ENCODE measurements at regions not wholly inside any gene's neighbourhood (a gene's known extent, or its start where the extent isn't known, plus 50 kb on each side); places are given as distances from the start of the nearest gene placed in this dataset.

DNA sequence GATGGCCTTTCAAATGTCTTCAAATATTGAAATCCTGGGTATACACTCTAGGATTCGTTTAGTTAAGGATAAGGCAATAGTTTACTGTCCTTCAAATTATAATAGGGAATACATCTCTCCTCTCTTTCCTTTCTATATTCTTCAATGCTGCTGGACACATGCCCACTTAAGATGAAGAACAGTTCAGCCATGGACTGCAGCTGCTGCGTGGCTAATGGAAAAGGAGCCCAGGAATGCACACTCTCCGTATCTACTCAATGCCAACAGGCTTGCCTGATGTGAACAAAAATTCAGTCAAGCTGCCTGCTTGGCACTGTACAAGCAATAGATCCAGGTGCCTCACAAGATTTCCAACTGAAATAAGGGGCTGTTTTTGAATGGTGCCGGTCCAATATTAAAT lies 321.2 kb upstream of the LYPLAL1 start (continued):
- TF ChIP-seq, protein P1, sequence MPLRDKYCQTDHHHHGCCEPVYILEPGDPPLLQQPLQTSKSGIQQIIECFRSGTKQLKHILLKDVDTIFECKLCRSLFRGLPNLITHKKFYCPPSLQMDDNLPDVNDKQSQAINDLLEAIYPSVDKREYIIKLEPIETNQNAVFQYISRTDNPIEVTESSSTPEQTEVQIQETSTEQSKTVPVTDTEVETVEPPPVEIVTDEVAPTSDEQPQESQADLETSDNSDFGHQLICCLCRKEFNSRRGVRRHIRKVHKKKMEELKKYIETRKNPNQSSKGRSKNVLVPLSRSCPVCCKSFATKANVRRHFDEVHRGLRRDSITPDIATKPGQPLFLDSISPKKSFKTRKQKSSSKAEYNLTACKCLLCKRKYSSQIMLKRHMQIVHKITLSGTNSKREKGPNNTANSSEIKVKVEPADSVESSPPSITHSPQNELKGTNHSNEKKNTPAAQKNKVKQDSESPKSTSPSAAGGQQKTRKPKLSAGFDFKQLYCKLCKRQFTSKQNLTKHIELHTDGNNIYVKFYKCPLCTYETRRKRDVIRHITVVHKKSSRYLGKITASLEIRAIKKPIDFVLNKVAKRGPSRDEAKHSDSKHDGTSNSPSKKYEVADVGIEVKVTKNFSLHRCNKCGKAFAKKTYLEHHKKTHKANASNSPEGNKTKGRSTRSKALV (CRISPR knock-in tag; IDR thresholded peaks at IDR 0.05) = no peak
- TF ChIP-seq ZNF121 (CRISPR knock-in tag; IDR thresholded peaks at IDR 0.05) (no peak), ZNF326 (CRISPR knock-in tag; IDR thresholded peaks at IDR 0.05; ENCODE audit: borderline replicate concordance) (no peak), TAF15 (IDR thresholded peaks at IDR 0.05; ENCODE audit: low read depth, low read length, poor library complexity, severe bottlenecking) (no peak)

DNA sequence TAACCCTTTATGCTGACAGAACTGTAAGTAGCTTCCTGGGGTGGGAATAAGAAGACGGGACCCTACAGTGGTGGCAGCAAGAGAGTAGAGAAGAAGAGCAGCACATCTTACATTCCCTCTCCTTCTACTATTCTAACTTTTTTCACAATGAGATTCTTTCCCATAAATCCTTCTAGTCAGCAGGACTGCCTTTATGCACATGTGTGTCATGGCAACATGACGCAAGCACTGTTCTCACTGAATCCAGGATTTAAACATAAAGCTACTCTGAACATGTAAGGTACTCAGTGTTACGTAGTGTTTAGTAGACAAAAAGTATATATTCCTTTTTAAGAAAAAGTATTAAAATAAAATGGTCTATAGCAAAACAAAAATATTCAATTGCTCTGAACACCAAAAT lies 309.7 kb upstream of the LYPLAL1 start:
- no peak for DNase-seq (ENCODE audit: low spot score)
- CTCF ChIA-PET (ENCODE audit: low intra/inter-chr PET ratio, low total read pairs) = no interaction called here
- H3K27me3 ChIP-seq (ENCODE audit: control insufficient read depth in 1 of 2, insufficient read depth in 2 of 2, low read length in 2 of 2) = no peaks in the 10 kb centered on the region
- no peak overlapping the region for H3K27ac ChIP-seq (ENCODE audit: extremely low read length, insufficient read depth, low read length)
- H3K4me2 ChIP-seq (ENCODE audit: low read depth, low read length) = no peak overlapping the region
- no peaks in the 10 kb centered on the region for H3K79me2 ChIP-seq (ENCODE audit: insufficient read depth, low read length)
- no peak overlapping the region for H3K9ac ChIP-seq (ENCODE audit: insufficient read depth, low read depth, low read length)
- POLR2A ChIA-PET = no interaction called here
- ATAC-seq = no peak
- H3K4me3 ChIP-seq (replicated peaks in 1 of 3; ENCODE audit: insufficient read depth in 1 of 3, low read depth in 2 of 3, low read length in 3 of 3) = no peak overlapping the region
- intact Hi-C loops (cut with micrococcal nuclease; ENCODE audit: unreplicated experiment) = no loop called here
- no peaks in the 10 kb centered on the region for H4K20me1 ChIP-seq (ENCODE audit: insufficient read depth, low read length)
- BruUV-seq (replicated peaks) = no TSS peak
- no peaks in the 10 kb centered on the region for H3K9me3 ChIP-seq (ENCODE audit: low read length)
- no peak overlapping the region for H2AFZ ChIP-seq (ENCODE audit: low read length)
- in situ Hi-C loops (cut with HindIII; ENCODE audit: extremely low pct_ligation_motif_present, low pct_unique_long_range_greater_than_20kb) = no loop called here
- no peaks in the 10 kb centered on the region for H3K36me3 ChIP-seq (replicated peaks in 1 of 2; ENCODE audit: control insufficient read depth in 1 of 2, insufficient read depth in 2 of 2, low read length in 2 of 2)
- FAIRE-seq = no peak
- H3K4me1 ChIP-seq (ENCODE audit: insufficient read depth, low read length) = no peaks in the 10 kb centered on the region
- 33% methylated on average over 3 of the region's 3 CpGs for WGBS (ENCODE audit: low lambda C conversion rate)
- TF ChIP-seq BHLHE40 (IDR thresholded peaks at IDR 0.05; ENCODE audit: low read length) = no peak
- TF ChIP-seq FLYWCH1 (CRISPR knock-in tag; IDR thresholded peaks at IDR 0.05) = no peak
- TF ChIP-seq, protein P2, sequence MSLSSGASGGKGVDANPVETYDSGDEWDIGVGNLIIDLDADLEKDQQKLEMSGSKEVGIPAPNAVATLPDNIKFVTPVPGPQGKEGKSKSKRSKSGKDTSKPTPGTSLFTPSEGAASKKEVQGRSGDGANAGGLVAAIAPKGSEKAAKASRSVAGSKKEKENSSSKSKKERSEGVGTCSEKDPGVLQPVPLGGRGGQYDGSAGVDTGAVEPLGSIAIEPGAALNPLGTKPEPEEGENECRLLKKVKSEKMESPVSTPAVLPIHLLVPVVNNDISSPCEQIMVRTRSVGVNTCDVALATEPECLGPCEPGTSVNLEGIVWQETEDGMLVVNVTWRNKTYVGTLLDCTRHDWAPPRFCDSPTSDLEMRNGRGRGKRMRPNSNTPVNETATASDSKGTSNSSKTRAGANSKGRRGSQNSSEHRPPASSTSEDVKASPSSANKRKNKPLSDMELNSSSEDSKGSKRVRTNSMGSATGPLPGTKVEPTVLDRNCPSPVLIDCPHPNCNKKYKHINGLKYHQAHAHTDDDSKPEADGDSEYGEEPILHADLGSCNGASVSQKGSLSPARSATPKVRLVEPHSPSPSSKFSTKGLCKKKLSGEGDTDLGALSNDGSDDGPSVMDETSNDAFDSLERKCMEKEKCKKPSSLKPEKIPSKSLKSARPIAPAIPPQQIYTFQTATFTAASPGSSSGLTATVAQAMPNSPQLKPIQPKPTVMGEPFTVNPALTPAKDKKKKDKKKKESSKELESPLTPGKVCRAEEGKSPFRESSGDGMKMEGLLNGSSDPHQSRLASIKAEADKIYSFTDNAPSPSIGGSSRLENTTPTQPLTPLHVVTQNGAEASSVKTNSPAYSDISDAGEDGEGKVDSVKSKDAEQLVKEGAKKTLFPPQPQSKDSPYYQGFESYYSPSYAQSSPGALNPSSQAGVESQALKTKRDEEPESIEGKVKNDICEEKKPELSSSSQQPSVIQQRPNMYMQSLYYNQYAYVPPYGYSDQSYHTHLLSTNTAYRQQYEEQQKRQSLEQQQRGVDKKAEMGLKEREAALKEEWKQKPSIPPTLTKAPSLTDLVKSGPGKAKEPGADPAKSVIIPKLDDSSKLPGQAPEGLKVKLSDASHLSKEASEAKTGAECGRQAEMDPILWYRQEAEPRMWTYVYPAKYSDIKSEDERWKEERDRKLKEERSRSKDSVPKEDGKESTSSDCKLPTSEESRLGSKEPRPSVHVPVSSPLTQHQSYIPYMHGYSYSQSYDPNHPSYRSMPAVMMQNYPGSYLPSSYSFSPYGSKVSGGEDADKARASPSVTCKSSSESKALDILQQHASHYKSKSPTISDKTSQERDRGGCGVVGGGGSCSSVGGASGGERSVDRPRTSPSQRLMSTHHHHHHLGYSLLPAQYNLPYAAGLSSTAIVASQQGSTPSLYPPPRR (CRISPR knock-in tag; IDR thresholded peaks at IDR 0.05; ENCODE audit: borderline replicate concordance) = no peak
- TF ChIP-seq, protein P3, sequence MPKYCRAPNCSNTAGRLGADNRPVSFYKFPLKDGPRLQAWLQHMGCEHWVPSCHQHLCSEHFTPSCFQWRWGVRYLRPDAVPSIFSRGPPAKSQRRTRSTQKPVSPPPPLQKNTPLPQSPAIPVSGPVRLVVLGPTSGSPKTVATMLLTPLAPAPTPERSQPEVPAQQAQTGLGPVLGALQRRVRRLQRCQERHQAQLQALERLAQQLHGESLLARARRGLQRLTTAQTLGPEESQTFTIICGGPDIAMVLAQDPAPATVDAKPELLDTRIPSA (CRISPR knock-in tag; IDR thresholded peaks at IDR 0.05; ENCODE audit: borderline replicate concordance) = no peak
- TF ChIP-seq NBN (conservative IDR thresholded peaks at IDR 0.05) = no peak
- no peak for TF ChIP-seq HNRNPUL1 (IDR thresholded peaks at IDR 0.05; ENCODE audit: low read depth, low read length)
- TF ChIP-seq, protein P4, sequence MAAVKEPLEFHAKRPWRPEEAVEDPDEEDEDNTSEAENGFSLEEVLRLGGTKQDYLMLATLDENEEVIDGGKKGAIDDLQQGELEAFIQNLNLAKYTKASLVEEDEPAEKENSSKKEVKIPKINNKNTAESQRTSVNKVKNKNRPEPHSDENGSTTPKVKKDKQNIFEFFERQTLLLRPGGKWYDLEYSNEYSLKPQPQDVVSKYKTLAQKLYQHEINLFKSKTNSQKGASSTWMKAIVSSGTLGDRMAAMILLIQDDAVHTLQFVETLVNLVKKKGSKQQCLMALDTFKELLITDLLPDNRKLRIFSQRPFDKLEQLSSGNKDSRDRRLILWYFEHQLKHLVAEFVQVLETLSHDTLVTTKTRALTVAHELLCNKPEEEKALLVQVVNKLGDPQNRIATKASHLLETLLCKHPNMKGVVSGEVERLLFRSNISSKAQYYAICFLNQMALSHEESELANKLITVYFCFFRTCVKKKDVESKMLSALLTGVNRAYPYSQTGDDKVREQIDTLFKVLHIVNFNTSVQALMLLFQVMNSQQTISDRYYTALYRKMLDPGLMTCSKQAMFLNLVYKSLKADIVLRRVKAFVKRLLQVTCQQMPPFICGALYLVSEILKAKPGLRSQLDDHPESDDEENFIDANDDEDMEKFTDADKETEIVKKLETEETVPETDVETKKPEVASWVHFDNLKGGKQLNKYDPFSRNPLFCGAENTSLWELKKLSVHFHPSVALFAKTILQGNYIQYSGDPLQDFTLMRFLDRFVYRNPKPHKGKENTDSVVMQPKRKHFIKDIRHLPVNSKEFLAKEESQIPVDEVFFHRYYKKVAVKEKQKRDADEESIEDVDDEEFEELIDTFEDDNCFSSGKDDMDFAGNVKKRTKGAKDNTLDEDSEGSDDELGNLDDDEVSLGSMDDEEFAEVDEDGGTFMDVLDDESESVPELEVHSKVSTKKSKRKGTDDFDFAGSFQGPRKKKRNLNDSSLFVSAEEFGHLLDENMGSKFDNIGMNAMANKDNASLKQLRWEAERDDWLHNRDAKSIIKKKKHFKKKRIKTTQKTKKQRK (IDR thresholded peaks at IDR 0.05; ENCODE audit: low read length) = no peak
- TF ChIP-seq ZNF558 (CRISPR knock-in tag; IDR thresholded peaks at IDR 0.05; ENCODE audit: borderline replicate concordance) = no peak

All from HepG2 (cell line).